GM10248 (cell line): ENCODE measurements at regions not wholly inside any gene's neighbourhood (a gene's known extent, or its start where the extent isn't known, plus 50 kb on each side); places are given as distances from the start of the nearest gene placed in this dataset.

ENCODE experiments used
- CTCF ChIA-PET: fragments of 300-600 bp; sonication (Branson Sonifier 250); formaldehyde crosslinking; extraction: SDS; loops from one replicate; lab custom pipeline; 2021; ENCODE audit warnings: antibody characterized with exemption; lab: Yijun Ruan, JAX
- POLR2A ChIA-PET: fragments of 350-650 bp; sonication (Branson Sonifier 250); formaldehyde crosslinking; extraction: SDS; loops from one replicate; lab custom pipeline; 2020; ENCODE audit warnings: antibody characterized with exemption; lab: Yijun Ruan, JAX
- DNase-seq: peaks from one replicate; pipeline ENCODE4 v3.0.0; 2012; ENCODE audit errors: extremely low spot score
- TF ChIP-seq, protein P1 (sequence below): IDR thresholded peaks from 2 replicates; pipeline ENCODE4 v1.5.1; 2012; ENCODE audit warnings: mild to moderate bottlenecking, low read depth; ENCODE audit errors: extremely low read depth, missing control alignments, control extremely low read depth

GRCh38 chr9:36728651-36729520 lies 156.2 kb downstream of the MELK start:
- POLR2A ChIA-PET: interaction anchor here (0.6 kb wide), 1 partner anchor 326 kb away, joined by 5 read pairs; no protein-coding TSS in a partner anchor
- DNase-seq: peak; percentile 76
- CTCF ChIA-PET: interaction anchor here (0.8 to 6.3 kb wide), 61 partner anchors 10 to 757 kb away, joined by 3 to 82 read pairs (median 5); partner anchors contain the start of genes GNE and POLR1E
- TF ChIP-seq, protein P1, sequence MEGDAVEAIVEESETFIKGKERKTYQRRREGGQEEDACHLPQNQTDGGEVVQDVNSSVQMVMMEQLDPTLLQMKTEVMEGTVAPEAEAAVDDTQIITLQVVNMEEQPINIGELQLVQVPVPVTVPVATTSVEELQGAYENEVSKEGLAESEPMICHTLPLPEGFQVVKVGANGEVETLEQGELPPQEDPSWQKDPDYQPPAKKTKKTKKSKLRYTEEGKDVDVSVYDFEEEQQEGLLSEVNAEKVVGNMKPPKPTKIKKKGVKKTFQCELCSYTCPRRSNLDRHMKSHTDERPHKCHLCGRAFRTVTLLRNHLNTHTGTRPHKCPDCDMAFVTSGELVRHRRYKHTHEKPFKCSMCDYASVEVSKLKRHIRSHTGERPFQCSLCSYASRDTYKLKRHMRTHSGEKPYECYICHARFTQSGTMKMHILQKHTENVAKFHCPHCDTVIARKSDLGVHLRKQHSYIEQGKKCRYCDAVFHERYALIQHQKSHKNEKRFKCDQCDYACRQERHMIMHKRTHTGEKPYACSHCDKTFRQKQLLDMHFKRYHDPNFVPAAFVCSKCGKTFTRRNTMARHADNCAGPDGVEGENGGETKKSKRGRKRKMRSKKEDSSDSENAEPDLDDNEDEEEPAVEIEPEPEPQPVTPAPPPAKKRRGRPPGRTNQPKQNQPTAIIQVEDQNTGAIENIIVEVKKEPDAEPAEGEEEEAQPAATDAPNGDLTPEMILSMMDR: peak; percentile 91

- DNase-seq: no peak
- ChIA-PET CTCF (interaction anchor here (1.1 to 6.3 kb wide), 14 partner anchors 9 to 471 kb away, joined by 3 to 82 read pairs (median 7); partner anchors contain the start of gene GNE), POLR2A (no interaction called here)
- TF ChIP-seq, protein P1: no peak
Observed at GRCh38 chr9:36729906-36730305, 157.2 kb downstream of the MELK start.

DNA sequence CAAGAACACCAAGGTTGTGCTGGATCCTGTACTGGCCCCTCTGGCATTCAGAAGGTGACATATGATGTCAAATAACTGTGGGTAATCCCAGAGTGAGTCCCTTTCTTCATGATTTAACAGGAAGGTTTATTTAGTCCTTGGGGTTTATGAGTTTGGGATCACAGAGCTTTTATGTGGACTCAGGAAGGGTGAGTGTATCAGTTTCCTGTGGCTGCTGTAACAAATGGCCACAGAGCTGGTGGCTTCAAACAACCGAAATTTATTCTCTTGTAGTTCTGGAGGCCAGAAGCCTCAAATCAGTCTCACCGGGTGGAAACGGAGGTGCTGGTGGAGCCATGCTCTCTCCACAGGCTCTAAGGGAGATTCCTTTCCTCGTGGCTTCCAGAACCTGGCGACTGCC lies 157.7 kb downstream of the MELK start:
- DNase-seq: no peak
- CTCF ChIA-PET: interaction anchor here (1.1 to 6.3 kb wide), 10 partner anchors 10 to 323 kb away, joined by 3 to 82 read pairs (median 10); no protein-coding TSS in a partner anchor
- TF ChIP-seq, protein P1: no peak
- POLR2A ChIA-PET: no interaction called here

GRCh38 chr9:36731068-36731956 lies 158.6 kb downstream of the MELK start:
- POLR2A ChIA-PET: interaction anchor here (0.5 kb wide), 1 partner anchor 1234 kb away, joined by 4 read pairs; no protein-coding TSS in a partner anchor

DNA sequence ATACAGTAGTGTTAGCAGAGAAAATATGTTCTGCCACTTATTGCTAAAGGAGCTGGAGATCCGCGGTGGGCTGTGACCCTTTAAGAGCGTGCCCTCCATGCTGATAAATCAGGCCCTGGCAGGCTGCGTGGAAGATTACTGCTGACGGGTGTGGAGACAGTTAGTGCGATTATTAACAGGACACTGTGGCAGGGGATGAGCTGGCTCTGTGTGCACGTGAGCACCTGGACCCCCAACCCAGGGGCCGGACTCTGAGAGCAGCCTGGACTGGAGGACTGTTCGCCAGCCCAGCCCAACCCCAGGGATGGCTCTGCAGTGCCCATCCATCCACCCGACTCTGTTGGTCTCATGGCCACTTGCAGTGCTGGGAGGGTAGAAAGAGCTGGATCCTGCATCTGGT lies 162.0 kb downstream of the MELK start:
- POLR2A ChIA-PET: no interaction called here

More at GRCh38 chr9:36731068-36731956, 158.6 kb downstream of the MELK start:
- TF ChIP-seq, protein P1: no peak
- no peak for DNase-seq
- CTCF ChIA-PET: interaction anchor here (1.1 to 6.3 kb wide), 8 partner anchors 11 to 324 kb away, joined by 3 to 82 read pairs (median 4); no protein-coding TSS in a partner anchor

DNA sequence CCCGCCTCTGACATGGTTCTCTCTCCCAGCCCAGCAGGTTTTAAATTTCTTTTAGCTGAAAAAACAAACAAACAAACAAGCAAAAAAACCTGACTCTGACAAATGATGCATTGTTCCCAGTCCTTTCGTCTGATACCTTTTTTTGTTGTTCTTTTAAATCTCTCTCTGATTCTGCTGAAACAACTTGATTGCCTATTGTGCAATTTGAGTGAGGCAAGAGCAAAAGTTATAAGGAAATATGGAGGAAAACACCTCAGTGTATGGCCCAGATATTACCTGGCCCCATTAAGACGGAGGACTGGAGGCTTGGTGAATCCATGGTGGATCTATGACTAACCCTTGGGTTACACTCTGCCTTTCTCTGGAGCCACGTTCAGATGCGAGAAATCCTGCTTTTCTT lies 164.0 kb downstream of the MELK start:
- ChIA-PET CTCF (no interaction called here), POLR2A (no interaction called here)
- DNase-seq: no peak
- TF ChIP-seq, protein P1: no peak

More for the DNA sequence above, 162.0 kb downstream of the MELK start:
- CTCF ChIA-PET: no interaction called here
- TF ChIP-seq, protein P1: no peak
- no peak for DNase-seq
